GM12878 (cell line): ENCODE measurements at regions not wholly inside any gene's neighbourhood (a gene's known extent, or its start where the extent isn't known, plus 50 kb on each side); places are given as distances from the start of the nearest gene placed in this dataset.

Experiments
- ATAC-seq: fragments of 200-7000 bp; cut with Tn5 transposase; 3 replicates; pipeline ENCODE4 v1.9.1; 2020; ENCODE audit warnings: mild to moderate bottlenecking, moderate library complexity
- BruUV-seq: library from RNA; stranded (reverse); fragments of 400-500 nt; replicated peaks from 2 replicates; lab custom pipeline; 2021; lab: Mats Ljungman, UMichigan
- CTCF ChIA-PET: fragments of 300-600 bp; sonication (Branson Sonifier 250); formaldehyde crosslinking; extraction: SDS; loops from one replicate; lab custom pipeline; 2021; ENCODE audit warnings: inconsistent platforms; lab: Yijun Ruan, JAX
- POLR2A ChIA-PET: fragments of 350-600 bp; formaldehyde crosslinking; extraction: SDS; loops from one replicate; lab custom pipeline; 2021; ENCODE audit warnings: inconsistent platforms; lab: Charles Lee
- RAD21 ChIA-PET: fragments of 300-600 bp; sonication (Branson Sonifier 250); formaldehyde crosslinking; loops from one replicate; lab custom pipeline; 2023; ENCODE audit warnings: antibody characterized with exemption; ENCODE audit not compliant: unreplicated experiment; lab: Charles Lee
- SMC1A ChIA-PET: fragments of 300-600 bp; sonication (Branson Sonifier 250); formaldehyde crosslinking; loops from one replicate; lab custom pipeline; 2023; ENCODE audit not compliant: unreplicated experiment, uncharacterized antibody; lab: Charles Lee
- DNase-seq: peaks from one replicate; pipeline ENCODE4 v3.0.0-alpha.2; 2011; ENCODE audit warnings: low read depth, low spot score
- FAIRE-seq: peaks from 3 replicates; lab custom pipeline; 2011; peaks lifted over from hg19 to GRCh38; lab: Jason Lieb, UNC
- H2AFZ ChIP-seq: 2 replicates; pipeline ENCODE4 v1.6.0; 2011; ENCODE audit warnings: low read depth, low read length, control low read depth; ENCODE audit not compliant: control insufficient read depth
- H3K27ac ChIP-seq: 2 replicates; pipeline ENCODE4 v1.5.1; 2011; ENCODE audit warnings: control low read depth; ENCODE audit not compliant: control insufficient read depth, insufficient read depth
- H3K27me3 ChIP-seq, 2 experiments: replicated peaks in 1 of 2; 2 replicates each; pipeline versions ENCODE4 v1.6.0 to v1.6.1; 2011; ENCODE audit warnings: low read length in 1 of 2; ENCODE audit not compliant: control insufficient read depth in 2 of 2, insufficient read depth in 2 of 2
- H3K36me3 ChIP-seq, 2 experiments: 2 replicates each; pipeline ENCODE4 v1.5.1; 2011; ENCODE audit warnings: low read length in 1 of 2; ENCODE audit not compliant: control insufficient read depth in 2 of 2, insufficient read depth in 2 of 2
- H3K4me1 ChIP-seq: 2 replicates; pipeline ENCODE4 v1.6.1; 2011; ENCODE audit warnings: mild to moderate bottlenecking, low read length, moderate library complexity, mixed read lengths; ENCODE audit not compliant: control insufficient read depth, insufficient read depth
- H3K4me2 ChIP-seq: 2 replicates; pipeline ENCODE4 v1.6.0; 2011; ENCODE audit warnings: control low read depth; ENCODE audit not compliant: control insufficient read depth, insufficient read depth
- H3K4me3 ChIP-seq: fragments of 200-600 bp; sonication (generic); 2 replicates; pipeline ENCODE4 v1.5.1; 2016
- H3K79me2 ChIP-seq: 2 replicates; pipeline ENCODE4 v1.6.0; 2011; ENCODE audit warnings: low read length; ENCODE audit not compliant: control insufficient read depth, insufficient read depth
- H3K9ac ChIP-seq: 2 replicates; pipeline ENCODE4 v1.8.0; 2011; ENCODE audit warnings: low read length, control low read depth, mixed read lengths; ENCODE audit not compliant: control insufficient read depth, insufficient read depth
- H3K9me3 ChIP-seq: replicated peaks from 3 replicates; pipeline ENCODE4 v1.5.1; 2011; ENCODE audit warnings: mild to moderate bottlenecking, low read length; ENCODE audit not compliant: control insufficient read depth, insufficient read depth
- H4K20me1 ChIP-seq: 2 replicates; pipeline ENCODE4 v1.6.0; 2011; ENCODE audit not compliant: control insufficient read depth, insufficient read depth
- CHD2 ChIP-seq: IDR thresholded peaks from 2 replicates; pipeline ENCODE4 v1.6.1; 2011; ENCODE audit warnings: low read depth, low read length, improper control_type of control experiment, borderline replicate concordance
- NR2C1 ChIP-seq: fragments of 450-650 bp; IDR thresholded peaks from 2 replicates; pipeline ENCODE4 v1.6.1; 2017; ENCODE audit warnings: antibody characterized with exemption, mild to moderate bottlenecking, moderate library complexity
- YBX1 ChIP-seq: fragments of 450-650 bp; IDR thresholded peaks from 2 replicates; pipeline ENCODE4 v1.6.1; 2016; ENCODE audit warnings: antibody characterized with exemption
- WGBS: methylation state at CpG from one replicate; pipeline ENCODE4 v1.1.6; 2016; ENCODE audit warnings: low lambda C conversion rate; ENCODE audit not compliant: insufficient replicate concordance, insufficient coverage; ENCODE audit errors: missing lambda C conversion rate; 5-methylcytosine and 5-hydroxymethylcytosine counted together
- in situ Hi-C: fragments of 300-500 bp; cut with MboI; formaldehyde crosslinking; loops from 9 replicates; pipeline ENCODE4 v1.14.3; 2018; ENCODE audit warnings: mixed read lengths
- intact Hi-C: fragments of 100-400 bp; cut with micrococcal nuclease; formaldehyde crosslinking; loops from one replicate; pipeline ENCODE4 v1.14.2; 2022; ENCODE audit not compliant: unreplicated experiment
- TF ChIP-seq, protein P1 (sequence below): fragments of 450-650 bp; formaldehyde crosslinking; IDR thresholded peaks from 2 replicates; pipeline ENCODE4 v1.4.0; 2020; ENCODE audit warnings: mild to moderate bottlenecking, moderate library complexity

DNA sequence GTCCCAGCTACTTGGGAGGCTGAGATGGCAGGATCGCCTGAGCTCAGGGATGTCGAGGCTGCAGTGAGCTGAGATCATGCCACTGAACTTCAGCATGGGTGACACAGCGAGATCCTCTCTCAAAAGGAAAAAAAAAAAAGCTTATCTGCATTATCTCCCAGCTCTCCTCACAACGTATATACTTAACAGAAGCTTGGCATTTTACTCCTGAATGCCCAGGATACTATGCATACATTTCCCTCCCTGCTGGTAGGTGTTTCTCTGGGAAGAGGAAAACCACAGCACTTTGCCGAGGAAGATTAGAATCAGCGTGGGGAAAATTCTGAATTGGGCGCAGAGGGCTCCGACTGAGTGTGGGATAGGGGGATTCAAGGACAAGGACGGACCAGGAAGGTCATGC, 800.6 kb downstream of the DHX35 start:
- SMC1A ChIA-PET, result interaction anchor here (1.3 to 1.7 kb wide), 3 partner anchors 10 to 111 kb away, joined by 3 read pairs; no protein-coding TSS in a partner anchor
- Histone ChIP-seq H3K4me3 (no peak overlapping the region), H3K27ac (no peak overlapping the region), H3K27me3 (no peaks in the 10 kb centered on the region), H3K9me3 (no peaks in the 10 kb centered on the region), H3K36me3 (no peaks in the 10 kb centered on the region), H4K20me1 (no peaks in the 10 kb centered on the region), H3K9ac (no peak overlapping the region), H3K4me1 (no peaks in the 10 kb centered on the region), H3K4me2 (no peak overlapping the region), H3K79me2 (no peaks in the 10 kb centered on the region), H2AFZ (no peak overlapping the region)
- TF ChIP-seq NR2C1 (no peak), YBX1 (no peak), CHD2 (no peak)
- TF ChIP-seq, protein P1, sequence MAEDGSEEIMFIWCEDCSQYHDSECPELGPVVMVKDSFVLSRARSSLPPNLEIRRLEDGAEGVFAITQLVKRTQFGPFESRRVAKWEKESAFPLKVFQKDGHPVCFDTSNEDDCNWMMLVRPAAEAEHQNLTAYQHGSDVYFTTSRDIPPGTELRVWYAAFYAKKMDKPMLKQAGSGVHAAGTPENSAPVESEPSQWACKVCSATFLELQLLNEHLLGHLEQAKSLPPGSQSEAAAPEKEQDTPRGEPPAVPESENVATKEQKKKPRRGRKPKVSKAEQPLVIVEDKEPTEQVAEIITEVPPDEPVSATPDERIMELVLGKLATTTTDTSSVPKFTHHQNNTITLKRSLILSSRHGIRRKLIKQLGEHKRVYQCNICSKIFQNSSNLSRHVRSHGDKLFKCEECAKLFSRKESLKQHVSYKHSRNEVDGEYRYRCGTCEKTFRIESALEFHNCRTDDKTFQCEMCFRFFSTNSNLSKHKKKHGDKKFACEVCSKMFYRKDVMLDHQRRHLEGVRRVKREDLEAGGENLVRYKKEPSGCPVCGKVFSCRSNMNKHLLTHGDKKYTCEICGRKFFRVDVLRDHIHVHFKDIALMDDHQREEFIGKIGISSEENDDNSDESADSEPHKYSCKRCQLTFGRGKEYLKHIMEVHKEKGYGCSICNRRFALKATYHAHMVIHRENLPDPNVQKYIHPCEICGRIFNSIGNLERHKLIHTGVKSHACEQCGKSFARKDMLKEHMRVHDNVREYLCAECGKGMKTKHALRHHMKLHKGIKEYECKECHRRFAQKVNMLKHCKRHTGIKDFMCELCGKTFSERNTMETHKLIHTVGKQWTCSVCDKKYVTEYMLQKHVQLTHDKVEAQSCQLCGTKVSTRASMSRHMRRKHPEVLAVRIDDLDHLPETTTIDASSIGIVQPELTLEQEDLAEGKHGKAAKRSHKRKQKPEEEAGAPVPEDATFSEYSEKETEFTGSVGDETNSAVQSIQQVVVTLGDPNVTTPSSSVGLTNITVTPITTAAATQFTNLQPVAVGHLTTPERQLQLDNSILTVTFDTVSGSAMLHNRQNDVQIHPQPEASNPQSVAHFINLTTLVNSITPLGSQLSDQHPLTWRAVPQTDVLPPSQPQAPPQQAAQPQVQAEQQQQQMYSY, result no peak
- DNase-seq (no peak), ATAC-seq (no peak), FAIRE-seq (no peak)
- POLR2A ChIA-PET, result interaction anchor here (0.7 kb wide), 2 partner anchors 29 to 834 kb away, joined by 3 to 4 read pairs; no protein-coding TSS in a partner anchor
- in situ Hi-C loops, result no loop called here
- intact Hi-C loops, result no loop called here
- 28% methylated on average over 9 of the region's 9 CpGs for WGBS
- BruUV-seq, result no TSS peak
- RAD21 ChIA-PET, result interaction anchor here (1.6 kb wide), 1 partner anchor 10 kb away, joined by 4 read pairs; no protein-coding TSS in a partner anchor
- CTCF ChIA-PET, result interaction anchor here (0.5 to 1.3 kb wide), 2 partner anchors 10 to 167 kb away, joined by 3 to 5 read pairs; no protein-coding TSS in a partner anchor
